ENCODE measurements at regions not wholly inside any gene's neighbourhood (a gene's known extent, or its start where the extent isn't known, plus 50 kb on each side); places are given as distances from the start of the nearest gene placed in this dataset.

DNA sequence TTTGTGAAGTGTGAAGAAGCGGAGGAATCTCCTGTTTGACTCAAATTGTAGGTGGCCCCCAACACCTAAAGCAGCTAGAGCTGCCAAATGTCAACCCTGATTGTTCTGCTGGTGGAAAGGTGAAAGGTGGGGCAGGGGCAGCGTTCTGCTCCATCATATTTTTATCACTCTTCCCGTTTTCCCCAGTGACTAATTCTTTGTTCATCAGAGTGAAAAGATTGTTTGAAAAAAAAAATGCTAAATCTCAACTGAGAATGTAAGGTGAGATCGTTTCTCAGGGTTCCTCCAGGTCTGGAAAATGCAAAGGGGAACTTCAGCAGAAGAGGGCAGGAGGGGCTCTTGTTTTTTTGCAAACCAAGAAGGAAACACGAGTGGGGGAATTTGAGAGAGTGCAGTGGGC is 137.7 kb downstream of the MN1 start:
- no peaks in the 10 kb centered on the region for H3K9me3 ChIP-seq (ENCODE audit: control insufficient read depth, low read length)
- no peak overlapping the region for H2AFZ ChIP-seq
- no peaks in the 10 kb centered on the region for H3K79me2 ChIP-seq
- H3K27ac ChIP-seq: no peak overlapping the region
- no peak overlapping the region for H3K4me2 ChIP-seq (ENCODE audit: low read length)
- H3K4me3 ChIP-seq (ENCODE audit: low read depth, low read length): no peak overlapping the region
- TF ChIP-seq CTCF (IDR thresholded peaks at IDR 0.05): no peak
- H3K4me1 ChIP-seq: no peaks in the 10 kb centered on the region
- no peaks in the 10 kb centered on the region for H3K27me3 ChIP-seq (ENCODE audit: control insufficient read depth, insufficient read depth, low read length)
- no peak overlapping the region for H3K9ac ChIP-seq
- no peaks in the 10 kb centered on the region for H3K36me3 ChIP-seq (ENCODE audit: control insufficient read depth, insufficient read depth, low read length)

- no peaks in the 10 kb centered on the region for H3K9me3 ChIP-seq (ENCODE audit: control insufficient read depth, low read length)
- no peaks in the 10 kb centered on the region for H3K79me2 ChIP-seq
- no peak overlapping the region for H3K27ac ChIP-seq
- H3K4me3 ChIP-seq (ENCODE audit: low read depth, low read length): no peak overlapping the region
- H3K27me3 ChIP-seq (ENCODE audit: control insufficient read depth, insufficient read depth, low read length): no peaks in the 10 kb centered on the region
- H3K36me3 ChIP-seq (ENCODE audit: control insufficient read depth, insufficient read depth, low read length): no peaks in the 10 kb centered on the region
- H3K9ac ChIP-seq: no peak overlapping the region
- no peak for TF ChIP-seq CTCF (IDR thresholded peaks at IDR 0.05)
- no peaks in the 10 kb centered on the region for H3K4me1 ChIP-seq
- no peak overlapping the region for H2AFZ ChIP-seq
- no peak overlapping the region for H3K4me2 ChIP-seq (ENCODE audit: low read length)
Measured at GRCh38 chr22:27666272-27666997, 135.1 kb downstream of the MN1 start.

- no peaks in the 10 kb centered on the region for H3K4me1 ChIP-seq
- TF ChIP-seq CTCF (IDR thresholded peaks at IDR 0.05): no peak
- no peaks in the 10 kb centered on the region for H3K79me2 ChIP-seq
- H3K27ac ChIP-seq: no peak overlapping the region
- no peaks in the 10 kb centered on the region for H3K27me3 ChIP-seq (ENCODE audit: control insufficient read depth, insufficient read depth, low read length)
- no peaks in the 10 kb centered on the region for H3K9me3 ChIP-seq (ENCODE audit: control insufficient read depth, low read length)
- H3K4me3 ChIP-seq (ENCODE audit: low read depth, low read length): no peak overlapping the region
- H3K36me3 ChIP-seq (ENCODE audit: control insufficient read depth, insufficient read depth, low read length): no peaks in the 10 kb centered on the region
- H3K9ac ChIP-seq: no peak overlapping the region
- no peak overlapping the region for H2AFZ ChIP-seq
- H3K4me2 ChIP-seq (ENCODE audit: low read length): no peak overlapping the region
Measured at GRCh38 chr22:27667121-27667843, 134.3 kb downstream of the MN1 start.

DNA sequence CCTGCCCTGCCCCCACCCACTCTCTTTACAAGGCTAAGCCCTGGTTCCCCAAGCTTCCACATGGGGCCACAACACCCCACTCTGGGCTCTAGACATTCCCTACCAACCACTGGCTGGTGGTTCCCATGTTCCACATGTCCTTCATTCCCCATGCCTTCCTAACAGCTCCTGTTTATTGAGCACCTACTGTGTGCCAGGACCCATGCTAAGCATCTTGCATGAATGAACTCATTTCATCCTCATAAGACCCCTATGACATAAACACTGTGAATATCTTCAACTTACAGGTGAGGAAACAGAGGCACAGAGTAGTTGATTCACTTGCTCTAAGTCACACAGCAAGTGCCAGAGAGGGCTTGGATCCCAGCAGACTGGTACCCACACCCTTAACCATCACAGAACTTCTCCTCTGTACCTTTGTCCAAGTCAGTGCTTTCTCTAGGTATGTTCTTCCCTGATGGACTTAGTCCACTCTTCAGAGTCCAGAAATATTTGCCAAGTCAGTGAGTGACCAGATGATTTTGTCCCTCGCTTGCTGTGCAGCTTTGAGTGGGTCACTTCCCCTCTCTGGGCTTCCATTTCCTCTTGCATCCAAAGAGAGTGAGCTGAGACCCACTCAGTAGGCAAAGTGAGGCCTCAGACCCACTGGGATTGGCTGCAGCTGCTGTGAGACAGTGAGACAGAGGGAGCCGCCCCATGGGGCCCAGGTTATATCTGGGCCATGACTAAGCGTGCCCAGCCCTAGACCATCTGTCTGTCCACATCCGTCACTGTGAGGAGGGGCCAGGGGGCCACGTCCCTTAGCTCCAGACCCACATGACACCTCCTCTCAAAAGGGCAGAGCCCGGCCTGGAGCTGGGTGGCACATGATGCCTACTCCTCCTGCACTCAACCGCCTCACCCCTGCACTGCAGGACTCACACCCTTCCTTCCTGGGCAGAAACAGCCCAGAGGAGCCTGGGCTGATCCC is 132.4 kb downstream of the MN1 start:
- TF ChIP-seq CTCF (IDR thresholded peaks at IDR 0.05): no peak
- Histone ChIP-seq H3K9ac (no peak overlapping the region), H3K27me3 (ENCODE audit: control insufficient read depth, insufficient read depth, low read length) (no peaks in the 10 kb centered on the region), H3K27ac (no peak overlapping the region), H3K4me2 (ENCODE audit: low read length) (no peak overlapping the region), H3K4me3 (ENCODE audit: low read depth, low read length) (no peak overlapping the region), H3K79me2 (no peaks in the 10 kb centered on the region), H3K36me3 (ENCODE audit: control insufficient read depth, insufficient read depth, low read length) (no peaks in the 10 kb centered on the region), H3K4me1 (no peaks in the 10 kb centered on the region), H2AFZ (no peak overlapping the region), H3K9me3 (ENCODE audit: control insufficient read depth, low read length) (no peaks in the 10 kb centered on the region)
